Coronary artery (tissue), 2 donors: ENCODE measurements at regions not wholly inside any gene's neighbourhood (a gene's known extent, or its start where the extent isn't known, plus 50 kb on each side); places are given as distances from the start of the nearest gene placed in this dataset.

Experiments used
- DNase-seq: peaks from one replicate; pipeline ENCODE4 v3.0.0-alpha.2; 2017; ENCODE audit warnings: low spot score
- H3K27ac ChIP-seq, 2 donors: fragments of 200-600 bp; sonication (generic); one replicate each; pipeline ENCODE4 v1.5.1; 2016 to 2019
- H3K4me3 ChIP-seq: fragments of 200-600 bp; sonication (generic); 2 replicates; pipeline ENCODE4 v1.5.1; 2016; ENCODE audit warnings: mild to moderate bottlenecking, moderate library complexity
- CTCF ChIP-seq: fragments of 200-600 bp; sonication (generic); IDR thresholded peaks from one replicate; pipeline ENCODE4 v1.5.1; 2019; ENCODE audit warnings: antibody characterized with exemption

GRCh38 chr10:2478656-2479055 is 588.7 kb upstream of the PFKP start:
- no peak overlapping the region for H3K27ac ChIP-seq
- TF ChIP-seq CTCF = no peak
- no peak overlapping the region for H3K4me3 ChIP-seq

DNA sequence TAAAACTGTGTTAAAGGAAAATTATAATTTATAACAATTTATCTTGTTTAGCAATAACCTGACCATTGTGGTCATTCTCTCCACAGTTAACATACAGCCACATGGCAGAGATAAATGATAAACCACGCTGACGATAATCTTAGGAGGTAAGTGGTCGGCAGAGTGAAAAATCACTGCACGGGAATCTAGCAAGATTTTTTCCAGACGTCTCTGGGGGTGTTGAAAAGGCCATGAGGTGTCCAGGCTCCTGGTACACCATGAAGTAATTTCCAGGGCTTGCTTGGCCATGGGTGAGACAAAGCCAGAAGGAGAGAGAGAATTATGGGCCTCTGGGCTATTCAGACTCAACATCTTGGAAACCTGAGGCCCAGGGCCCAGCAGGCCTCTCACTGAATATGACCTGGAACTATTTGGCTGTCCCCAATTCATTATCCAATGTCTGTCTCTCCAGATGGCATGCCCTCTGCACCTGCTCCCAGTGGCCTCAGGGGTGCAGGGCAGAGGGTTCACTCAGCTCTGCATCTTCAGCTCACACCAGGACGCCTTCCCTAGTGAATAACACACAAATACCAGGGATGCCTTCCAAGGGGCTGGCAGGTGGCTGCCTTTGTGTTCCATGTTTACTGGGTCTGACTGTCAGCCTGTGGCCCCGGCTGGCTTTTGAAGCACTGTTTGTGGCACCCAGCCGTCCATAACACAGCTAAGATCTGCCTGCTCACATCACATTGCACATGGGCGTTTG is 590.4 kb upstream of the PFKP start:
- Histone ChIP-seq H3K4me3 (no peak overlapping the region), H3K27ac (no peak overlapping the region)
- no peak for TF ChIP-seq CTCF
- DNase-seq = no peak

More at GRCh38 chr10:2478656-2479055, 588.7 kb upstream of the PFKP start:
- no peak for DNase-seq

DNA sequence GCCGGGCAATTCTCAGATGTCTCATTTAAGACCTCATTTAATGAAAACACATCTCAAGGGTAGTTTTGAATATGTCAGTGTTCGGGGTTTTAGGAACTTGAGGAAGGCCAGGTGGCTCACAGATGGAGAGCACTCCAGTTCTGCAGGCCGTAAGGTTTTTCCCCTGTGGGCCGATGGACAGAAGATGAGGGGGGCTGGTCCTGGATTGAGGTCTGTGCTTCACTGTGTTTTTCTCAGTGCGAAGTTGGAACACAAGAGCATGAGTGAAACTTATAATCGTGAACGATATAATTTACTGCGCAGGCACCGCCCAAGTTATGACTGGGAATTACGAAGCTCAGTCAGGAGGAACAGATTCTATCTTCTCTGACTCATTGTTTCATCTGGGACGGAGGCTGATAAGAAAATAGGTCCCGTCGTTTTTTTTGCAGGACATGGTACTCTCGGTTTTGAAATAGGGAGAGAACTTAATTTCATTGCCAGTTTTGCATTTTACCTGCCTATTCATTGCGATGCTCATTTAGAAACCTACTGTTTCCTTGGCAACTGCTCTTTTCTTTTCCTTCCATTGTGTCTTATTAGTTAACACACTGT is 591.0 kb upstream of the PFKP start:
- DNase-seq = no peak
- Histone ChIP-seq H3K4me3 (no peak overlapping the region), H3K27ac (no peak overlapping the region)
- no peak for TF ChIP-seq CTCF

GRCh38 chr10:2475711-2476217 is 591.6 kb upstream of the PFKP start:
- H3K27ac ChIP-seq = no peak overlapping the region
- no peak for DNase-seq
- no peak for TF ChIP-seq CTCF
- no peak overlapping the region for H3K4me3 ChIP-seq

GRCh38 chr10:2471811-2472210 is 595.5 kb upstream of the PFKP start:
- no peak overlapping the region for H3K27ac ChIP-seq
- TF ChIP-seq CTCF = no peak
- no peak overlapping the region for H3K4me3 ChIP-seq
- no peak for DNase-seq

- Histone ChIP-seq H3K4me3 (no peak overlapping the region), H3K27ac (no peak overlapping the region)
- TF ChIP-seq CTCF = no peak
- no peak for DNase-seq
Observed at GRCh38 chr10:2469802-2470201, 597.5 kb upstream of the PFKP start.

DNA sequence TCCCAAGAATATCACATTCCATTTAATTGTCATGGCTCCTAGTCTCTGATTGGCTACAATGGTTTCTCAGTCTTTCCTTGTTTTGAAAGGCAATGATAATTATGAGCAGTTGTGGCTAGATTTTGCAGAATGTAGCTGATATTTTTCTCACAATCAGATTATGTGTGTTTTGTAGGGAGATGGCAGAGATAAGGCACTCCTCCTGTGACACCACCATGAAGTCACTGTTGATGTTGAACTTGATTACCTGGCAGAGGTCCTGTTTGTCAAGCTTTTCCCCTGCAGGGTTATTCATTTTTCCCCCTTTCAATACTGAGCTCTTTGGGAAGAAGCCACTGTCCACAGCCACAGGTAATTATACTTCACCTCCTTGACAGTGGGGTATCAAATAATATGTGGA is 602.9 kb upstream of the PFKP start:
- no peak for DNase-seq
- H3K27ac ChIP-seq = no peak overlapping the region
- no peak overlapping the region for H3K4me3 ChIP-seq
- no peak for TF ChIP-seq CTCF
